ENCODE measurements at regions not wholly inside any gene's neighbourhood (a gene's known extent, or its start where the extent isn't known, plus 50 kb on each side); places are given as distances from the start of the nearest gene placed in this dataset.

GRCh38 chr10:27328946-27329345 is 88.3 kb upstream of the ACBD5 start:
- TF ChIP-seq CTCF (IDR thresholded peaks at IDR 0.05 in 4 of 5, conservative IDR thresholded peaks at IDR 0.05 in 1 of 5) (no peak), POLR2A (IDR thresholded peaks at IDR 0.05) (no peak)
